HFFc6 (cell line): ENCODE measurements at regions not wholly inside any gene's neighbourhood (a gene's known extent, or its start where the extent isn't known, plus 50 kb on each side); places are given as distances from the start of the nearest gene placed in this dataset.

Experiments
- DNase-seq: peaks from one replicate; pipeline ENCODE4 v3.0.0-alpha.2; 2018
- H3K27ac Mint-ChIP-seq: 2 replicates; pipeline ENCODE4 v1.8.0; 2020; ENCODE audit warnings: mild to moderate bottlenecking, mixed read lengths
- H3K27me3 Mint-ChIP-seq: 2 replicates; pipeline ENCODE4 v1.8.0; 2021; ENCODE audit warnings: mild to moderate bottlenecking, moderate library complexity, mixed read lengths; ENCODE audit not compliant: insufficient read depth
- H3K36me3 Mint-ChIP-seq: 2 replicates; pipeline ENCODE4 v1.8.0; 2021; ENCODE audit warnings: low read depth, mixed read lengths
- H3K4me1 Mint-ChIP-seq: 2 replicates; pipeline ENCODE4 v1.8.0; 2020; ENCODE audit warnings: low read depth, mixed read lengths
- H3K4me3 Mint-ChIP-seq: 2 replicates; pipeline ENCODE4 v1.8.0; 2020; ENCODE audit warnings: mild to moderate bottlenecking, moderate library complexity, mixed read lengths
- H3K9me3 Mint-ChIP-seq: 2 replicates; pipeline ENCODE4 v1.8.0; 2020; ENCODE audit warnings: mild to moderate bottlenecking, mixed read lengths
- CTCF ChIP-seq: fragments of 200-600 bp; sonication (generic); IDR thresholded peaks from 2 replicates; pipeline ENCODE4 v1.5.0; 2021; ENCODE audit warnings: antibody characterized with exemption, mild to moderate bottlenecking

GRCh38 chr2:126748188-126748760 is 92.3 kb downstream of the GYPC start:
- DNase-seq = no peak
- Mint-ChIP-seq H3K4me3 (no peak overlapping the region), H3K9me3 (peaks cover under 1% of the 10 kb centered on the region; the same call in 1 of the 2 replicates), H3K27me3 (peaks cover 8% of the 10 kb centered on the region), H3K4me1 (no peaks in the 10 kb centered on the region), H3K27ac (no peak overlapping the region), H3K36me3 (no peaks in the 10 kb centered on the region)
- TF ChIP-seq CTCF = no peak

GRCh38 chr2:126748929-126749518 is 93.1 kb downstream of the GYPC start:
- no peaks in the 10 kb centered on the region for H3K9me3 Mint-ChIP-seq

GRCh38 chr2:126749537-126749936 is 93.6 kb downstream of the GYPC start:
- H3K4me1 Mint-ChIP-seq = no peaks in the 10 kb centered on the region
- DNase-seq = no peak
- peak; percentile 35; the same call in 1 of the 2 replicates for TF ChIP-seq CTCF
- H3K9me3 Mint-ChIP-seq = no peaks in the 10 kb centered on the region
- H3K36me3 Mint-ChIP-seq = no peaks in the 10 kb centered on the region
- H3K27ac Mint-ChIP-seq = no peak overlapping the region
- peaks cover 8% of the 10 kb centered on the region for H3K27me3 Mint-ChIP-seq
- no peak overlapping the region for H3K4me3 Mint-ChIP-seq

More at GRCh38 chr2:126748929-126749518, 93.1 kb downstream of the GYPC start:
- H3K27ac Mint-ChIP-seq = no peak overlapping the region
- no peak for TF ChIP-seq CTCF
- no peak for DNase-seq
- H3K27me3 Mint-ChIP-seq = peaks cover 8% of the 10 kb centered on the region
- H3K4me1 Mint-ChIP-seq = no peaks in the 10 kb centered on the region
- no peaks in the 10 kb centered on the region for H3K36me3 Mint-ChIP-seq
- no peak overlapping the region for H3K4me3 Mint-ChIP-seq

GRCh38 chr2:126750506-126750905 is 94.5 kb downstream of the GYPC start:
- no peak for TF ChIP-seq CTCF
- Mint-ChIP-seq H3K27ac (no peak overlapping the region), H3K36me3 (no peaks in the 10 kb centered on the region), H3K9me3 (no peaks in the 10 kb centered on the region), H3K4me3 (no peak overlapping the region), H3K27me3 (peaks cover 8% of the 10 kb centered on the region), H3K4me1 (no peaks in the 10 kb centered on the region)
- DNase-seq = no peak

- peaks cover 8% of the 10 kb centered on the region for H3K27me3 Mint-ChIP-seq
- H3K36me3 Mint-ChIP-seq = no peaks in the 10 kb centered on the region
- no peak for TF ChIP-seq CTCF
- no peak overlapping the region for H3K27ac Mint-ChIP-seq
- no peak overlapping the region for H3K4me3 Mint-ChIP-seq
- no peaks in the 10 kb centered on the region for H3K9me3 Mint-ChIP-seq
- no peak for DNase-seq
- H3K4me1 Mint-ChIP-seq = no peaks in the 10 kb centered on the region
Observed at GRCh38 chr2:126751477-126751876, 95.5 kb downstream of the GYPC start.
